WI38 (cell line): ENCODE measurements at regions not wholly inside any gene's neighbourhood (a gene's known extent, or its start where the extent isn't known, plus 50 kb on each side); places are given as distances from the start of the nearest gene placed in this dataset.
"Not testable (repeated sequence)": the region's sequence is repeated elsewhere in the genome, so short reads cannot be mapped to it uniquely, and the experiment has no call there.

Experiments
- H3K4me3 ChIP-seq: 2 replicates; pipeline ENCODE4 v1.5.1; 2011; ENCODE audit warnings: low read depth, mild to moderate bottlenecking, control low read depth, low read length
- CTCF ChIP-seq: IDR thresholded peaks from 2 replicates; pipeline ENCODE4 v1.5.1; 2012; ENCODE audit warnings: low read depth, mild to moderate bottlenecking, control low read depth, low read length

DNA sequence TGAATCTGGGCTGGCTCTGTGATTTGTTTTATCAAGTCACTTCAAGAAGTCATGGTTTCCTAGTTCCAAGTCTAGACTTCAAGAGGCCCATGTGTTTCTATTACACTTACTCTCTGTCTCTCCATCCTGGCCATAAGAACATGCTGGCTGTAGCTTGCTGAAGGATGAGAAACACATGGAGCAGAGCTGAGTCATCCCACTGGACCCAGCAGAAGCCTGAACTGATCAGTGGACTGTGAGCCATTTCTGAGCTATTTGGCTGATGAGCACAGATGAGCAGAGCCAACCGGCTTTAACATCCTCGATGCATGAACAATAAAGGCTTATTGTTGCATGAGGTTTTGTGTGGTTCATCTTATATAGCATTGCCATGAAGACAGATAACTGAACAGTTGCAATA is 290.6 kb upstream of the BOD1L1 start:
- H3K4me3 ChIP-seq = no peak overlapping the region
- TF ChIP-seq CTCF = no peak

GRCh38 chr4:13918991-13919441 is 291.5 kb upstream of the BOD1L1 start:
- no peak overlapping the region for H3K4me3 ChIP-seq
- TF ChIP-seq CTCF = no peak

- no peak for TF ChIP-seq CTCF
- H3K4me3 ChIP-seq = no peak overlapping the region
Observed at GRCh38 chr4:13920111-13920875, 292.8 kb upstream of the BOD1L1 start.

DNA sequence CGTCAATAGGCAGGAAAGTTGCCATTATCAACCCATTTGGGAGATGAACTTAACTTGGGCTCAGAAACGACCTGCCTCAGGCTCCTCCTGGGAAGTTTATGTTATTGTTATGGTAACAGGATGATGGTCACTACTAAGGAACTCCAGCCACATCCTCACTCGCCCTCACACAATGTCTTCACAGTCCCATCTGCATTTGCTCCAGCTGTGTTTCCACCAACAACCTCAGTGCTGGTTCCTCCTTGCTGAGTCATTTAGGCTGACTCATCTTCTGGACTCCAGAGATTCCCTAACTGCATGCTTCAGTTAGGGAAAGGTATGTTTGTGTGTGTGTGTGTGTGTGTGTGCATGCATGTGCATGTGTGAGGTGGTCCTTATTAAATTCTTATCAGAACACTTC is 293.4 kb upstream of the BOD1L1 start:
- no peak for TF ChIP-seq CTCF
- no peak overlapping the region for H3K4me3 ChIP-seq

- TF ChIP-seq CTCF = no peak
- no peak overlapping the region for H3K4me3 ChIP-seq
Observed at GRCh38 chr4:13921805-13922204, 294.3 kb upstream of the BOD1L1 start.

DNA sequence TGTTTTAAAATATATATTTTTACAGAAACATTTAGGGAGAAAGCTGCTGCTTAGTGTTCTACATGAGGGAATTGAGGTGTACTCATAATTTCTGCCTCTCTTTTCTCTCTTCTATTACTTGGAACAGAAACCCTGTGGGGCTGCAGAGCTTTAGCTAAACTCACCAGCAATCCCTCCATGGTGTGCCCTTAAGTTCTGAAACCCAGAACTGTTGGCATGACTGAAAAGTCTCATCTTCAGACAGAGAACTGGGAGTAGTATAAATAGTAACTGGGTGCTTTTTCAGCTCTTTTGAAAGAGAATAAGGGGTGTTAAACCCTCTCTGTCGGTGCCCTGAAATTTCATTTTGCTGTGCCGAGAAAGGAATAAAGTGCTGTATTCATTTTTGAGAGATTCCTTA is 294.9 kb upstream of the BOD1L1 start:
- TF ChIP-seq CTCF = no peak
- H3K4me3 ChIP-seq = no peak overlapping the region

GRCh38 chr4:13922873-13923645 is 295.5 kb upstream of the BOD1L1 start:
- TF ChIP-seq CTCF = no peak

DNA sequence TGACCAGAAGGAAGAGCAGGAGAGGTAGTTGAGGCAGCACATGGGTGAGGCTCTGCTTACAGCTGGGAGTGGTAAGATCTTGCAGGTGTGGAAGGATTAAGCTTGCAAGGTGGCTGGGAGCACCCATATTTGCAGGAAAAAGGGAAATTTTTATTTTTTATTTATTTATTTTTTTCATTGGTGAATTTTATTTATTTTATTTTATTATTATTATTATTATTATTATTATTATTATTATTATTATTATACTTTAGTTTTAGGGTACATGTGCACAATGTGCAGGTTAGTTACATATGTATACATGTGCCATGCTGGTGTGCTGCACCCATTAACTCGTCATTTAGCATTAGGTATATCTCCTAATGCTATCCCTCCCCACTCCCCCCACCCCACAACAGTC is 297.4 kb upstream of the BOD1L1 start:
- not testable (repeated sequence) for H3K4me3 ChIP-seq

More at GRCh38 chr4:13922873-13923645, 295.5 kb upstream of the BOD1L1 start:
- H3K4me3 ChIP-seq = no peak overlapping the region
